Caco-2 (cell line): ENCODE measurements at regions not wholly inside any gene's neighbourhood (a gene's known extent, or its start where the extent isn't known, plus 50 kb on each side); places are given as distances from the start of the nearest gene placed in this dataset.

Experiments used
- BruUV-seq: library from RNA; stranded (reverse); fragments of 400-500 nt; replicated peaks from 2 replicates; lab custom pipeline; 2021; lab: Mats Ljungman, UMichigan
- CTCF ChIA-PET: fragments of 300-600 bp; sonication (Branson Sonifier 250); formaldehyde crosslinking; loops from one replicate; lab custom pipeline; 2022; ENCODE audit warnings: antibody characterized with exemption; lab: Charles Lee
- POLR2A ChIA-PET: fragments of 300-600 bp; sonication (Branson Sonifier 250); formaldehyde crosslinking; loops from one replicate; lab custom pipeline; 2022; ENCODE audit warnings: antibody characterized with exemption; lab: Charles Lee
- DNase-seq, 2 experiments: peaks; one replicate each; pipeline versions ENCODE4 v3.0.0 to v3.0.0-alpha.2; 2020 to 2022
- H3K27me3 ChIP-seq: replicated peaks from 2 replicates; pipeline ENCODE4 v1.6.0; 2011; ENCODE audit warnings: low read length; ENCODE audit not compliant: control insufficient read depth, insufficient read depth
- H3K36me3 ChIP-seq: 2 replicates; pipeline ENCODE4 v1.5.1; 2011; ENCODE audit warnings: low read length; ENCODE audit not compliant: control insufficient read depth, insufficient read depth
- H3K4me1 ChIP-seq: fragments of 250-450 bp; sonication (Bioruptor Pico); 2 replicates; pipeline ENCODE4 v1.5.1; 2020; ENCODE audit warnings: mild to moderate bottlenecking
- H3K4me3 ChIP-seq: 2 replicates; pipeline ENCODE4 v1.5.1; 2011; ENCODE audit warnings: low read depth, mild to moderate bottlenecking, control low read depth, low read length
- H3K9me3 ChIP-seq: fragments of 250-450 bp; sonication (Bioruptor Pico); 2 replicates; pipeline ENCODE4 v1.5.1; 2020; ENCODE audit warnings: mild to moderate bottlenecking, moderate library complexity
- H3K27ac Mint-ChIP-seq: one replicate; pipeline ENCODE4 v1.8.0; 2022; ENCODE audit warnings: mixed read lengths; ENCODE audit not compliant: unreplicated experiment
- H3K27me3 Mint-ChIP-seq: one replicate; pipeline ENCODE4 v1.8.0; 2022; ENCODE audit warnings: mixed read lengths; ENCODE audit not compliant: insufficient read depth, unreplicated experiment
- H3K36me3 Mint-ChIP-seq: one replicate; pipeline ENCODE4 v1.8.0; 2022; ENCODE audit warnings: mild to moderate bottlenecking, mixed read lengths; ENCODE audit not compliant: insufficient read depth, unreplicated experiment
- H3K4me1 Mint-ChIP-seq: one replicate; pipeline ENCODE4 v1.8.0; 2022; ENCODE audit warnings: low read depth, mixed read lengths; ENCODE audit not compliant: unreplicated experiment
- H3K4me3 Mint-ChIP-seq: one replicate; pipeline ENCODE4 v1.8.0; 2022; ENCODE audit warnings: mild to moderate bottlenecking, moderate library complexity, mixed read lengths; ENCODE audit not compliant: unreplicated experiment
- H3K9me3 Mint-ChIP-seq: one replicate; pipeline ENCODE4 v1.8.0; 2022; ENCODE audit warnings: mixed read lengths; ENCODE audit not compliant: unreplicated experiment
- intact Hi-C: fragments of 100-400 bp; cut with micrococcal nuclease; formaldehyde crosslinking; loops from one replicate; pipeline ENCODE4 v1.10.0; 2022; ENCODE audit not compliant: unreplicated experiment
- TF ChIP-seq, protein P1 (sequence below), 2 experiments: fragments of 200-600 bp in 1 of 2; IDR thresholded peaks; 1 replicate in 1 of 2; 2 replicates in 1 of 2; pipeline versions ENCODE4 v1.5.1 to v1.8.0; 2011 to 2022; ENCODE audit warnings: antibody characterized with exemption in 1 of 2, control low read depth in 1 of 2, inconsistent platforms in 1 of 2, low read depth in 1 of 2, low read length in 1 of 2, mild to moderate bottlenecking in 1 of 2, moderate library complexity in 1 of 2; ENCODE audit not compliant: insufficient read depth in 1 of 2, severe bottlenecking in 1 of 2, unreplicated experiment in 1 of 2

DNA sequence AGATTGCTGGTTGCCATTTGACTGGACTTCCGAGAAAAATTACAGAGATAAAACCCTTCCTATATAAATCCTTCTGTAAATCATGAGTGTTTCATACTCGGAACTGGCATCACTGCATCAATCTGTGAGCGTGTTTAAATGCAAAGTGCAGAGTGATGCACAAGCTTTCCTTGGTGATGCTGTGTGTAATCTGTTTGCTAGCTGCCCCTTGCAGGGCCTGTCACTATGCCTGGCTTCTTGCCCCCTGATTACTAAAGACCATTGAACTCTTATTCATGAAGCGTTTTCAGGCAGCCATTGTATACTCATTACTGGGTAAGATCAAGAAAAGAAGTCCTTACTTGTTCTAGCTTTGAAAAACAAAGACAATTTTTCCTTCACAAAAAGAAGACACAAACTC is 266.9 kb upstream of the FANCL start:
- ChIA-PET CTCF (no interaction called here), POLR2A (no interaction called here)
- Mint-ChIP-seq H3K27me3 (peaks cover 12% of the 10 kb centered on the region), H3K36me3 (no peaks in the 10 kb centered on the region), H3K9me3 (no peaks in the 10 kb centered on the region), H3K4me3 (no peak overlapping the region), H3K27ac (no peak overlapping the region), H3K4me1 (no peaks in the 10 kb centered on the region)
- H3K36me3 ChIP-seq = no peaks in the 10 kb centered on the region
- H3K4me1 ChIP-seq = no peaks in the 10 kb centered on the region
- TF ChIP-seq, protein P1, sequence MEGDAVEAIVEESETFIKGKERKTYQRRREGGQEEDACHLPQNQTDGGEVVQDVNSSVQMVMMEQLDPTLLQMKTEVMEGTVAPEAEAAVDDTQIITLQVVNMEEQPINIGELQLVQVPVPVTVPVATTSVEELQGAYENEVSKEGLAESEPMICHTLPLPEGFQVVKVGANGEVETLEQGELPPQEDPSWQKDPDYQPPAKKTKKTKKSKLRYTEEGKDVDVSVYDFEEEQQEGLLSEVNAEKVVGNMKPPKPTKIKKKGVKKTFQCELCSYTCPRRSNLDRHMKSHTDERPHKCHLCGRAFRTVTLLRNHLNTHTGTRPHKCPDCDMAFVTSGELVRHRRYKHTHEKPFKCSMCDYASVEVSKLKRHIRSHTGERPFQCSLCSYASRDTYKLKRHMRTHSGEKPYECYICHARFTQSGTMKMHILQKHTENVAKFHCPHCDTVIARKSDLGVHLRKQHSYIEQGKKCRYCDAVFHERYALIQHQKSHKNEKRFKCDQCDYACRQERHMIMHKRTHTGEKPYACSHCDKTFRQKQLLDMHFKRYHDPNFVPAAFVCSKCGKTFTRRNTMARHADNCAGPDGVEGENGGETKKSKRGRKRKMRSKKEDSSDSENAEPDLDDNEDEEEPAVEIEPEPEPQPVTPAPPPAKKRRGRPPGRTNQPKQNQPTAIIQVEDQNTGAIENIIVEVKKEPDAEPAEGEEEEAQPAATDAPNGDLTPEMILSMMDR (IDR thresholded peaks at IDR 0.05; ENCODE audit: insufficient read depth in 1 of 2, low read depth in 1 of 2, low read length in 1 of 2, severe bottlenecking in 1 of 2, unreplicated experiment in 1 of 2) = no peak
- DNase-seq = no peak
- no peaks in the 10 kb centered on the region for H3K9me3 ChIP-seq
- intact Hi-C loops = no loop called here
- H3K4me3 ChIP-seq = no peak overlapping the region
- no TSS peak for BruUV-seq
- H3K27me3 ChIP-seq = no peaks in the 10 kb centered on the region

DNA sequence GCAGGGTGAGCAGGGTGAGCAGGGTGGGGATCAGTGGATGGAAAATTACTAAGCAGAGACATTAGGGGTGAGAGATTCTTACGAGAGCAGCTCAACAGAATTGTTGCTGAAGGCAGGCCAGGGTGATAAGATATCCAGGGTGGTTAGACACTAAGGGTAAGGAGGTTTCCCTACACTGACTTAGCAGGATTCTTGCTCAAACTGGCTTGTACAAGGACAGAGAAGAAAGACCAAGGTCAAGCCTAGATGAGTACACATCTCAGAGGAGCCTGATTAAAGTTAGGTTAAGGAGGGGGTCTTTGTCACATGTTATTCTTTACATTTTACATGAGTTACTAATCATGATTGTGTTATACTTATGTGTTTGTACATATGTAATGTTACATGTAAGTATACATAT is 262.8 kb upstream of the FANCL start:
- no peaks in the 10 kb centered on the region for H3K27me3 ChIP-seq
- no peaks in the 10 kb centered on the region for H3K9me3 Mint-ChIP-seq
- no peak for DNase-seq
- intact Hi-C loops = no loop called here
- no peaks in the 10 kb centered on the region for H3K36me3 Mint-ChIP-seq
- TF ChIP-seq, protein P1 (IDR thresholded peaks at IDR 0.05; ENCODE audit: insufficient read depth in 1 of 2, low read depth in 1 of 2, low read length in 1 of 2, severe bottlenecking in 1 of 2, unreplicated experiment in 1 of 2) = no peak
- no peak overlapping the region for H3K4me3 Mint-ChIP-seq
- H3K9me3 ChIP-seq = no peaks in the 10 kb centered on the region
- H3K36me3 ChIP-seq = no peaks in the 10 kb centered on the region
- H3K4me1 Mint-ChIP-seq = no peaks in the 10 kb centered on the region
- peaks cover 10% of the 10 kb centered on the region for H3K27me3 Mint-ChIP-seq
- CTCF ChIA-PET = no interaction called here
- H3K4me1 ChIP-seq = no peaks in the 10 kb centered on the region
- H3K27ac Mint-ChIP-seq = no peak overlapping the region
- POLR2A ChIA-PET = no interaction called here
- H3K4me3 ChIP-seq = no peak overlapping the region
- no TSS peak for BruUV-seq

DNA sequence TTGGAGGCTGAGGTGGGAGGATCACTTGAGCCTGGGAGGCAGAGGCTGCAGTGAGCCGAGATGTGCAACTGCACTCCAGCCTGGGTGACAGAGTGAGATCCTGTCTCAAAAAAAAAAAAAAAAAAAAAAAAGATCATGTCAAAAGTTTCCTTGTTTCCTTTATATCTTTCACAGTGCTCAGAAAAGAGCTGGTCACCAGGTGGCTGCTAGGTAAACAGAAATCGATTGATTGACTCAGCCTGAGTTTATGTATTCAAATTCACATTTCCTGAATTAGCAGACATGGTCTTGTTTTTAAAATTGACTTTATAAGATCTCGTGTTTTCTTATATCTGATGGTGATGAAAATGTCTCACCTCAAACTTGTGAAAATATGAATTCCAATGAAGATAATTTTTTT is 261.8 kb upstream of the FANCL start:
- Mint-ChIP-seq H3K9me3 (no peaks in the 10 kb centered on the region), H3K4me3 (no peak overlapping the region), H3K27ac (no peak overlapping the region), H3K4me1 (no peaks in the 10 kb centered on the region), H3K27me3 (peaks cover 10% of the 10 kb centered on the region), H3K36me3 (no peaks in the 10 kb centered on the region)
- no peak for DNase-seq
- Histone ChIP-seq H3K4me3 (no peak overlapping the region), H3K36me3 (no peaks in the 10 kb centered on the region), H3K4me1 (no peaks in the 10 kb centered on the region), H3K27me3 (no peaks in the 10 kb centered on the region), H3K9me3 (no peaks in the 10 kb centered on the region)
- BruUV-seq = no TSS peak
- POLR2A ChIA-PET = no interaction called here
- CTCF ChIA-PET = no interaction called here
- intact Hi-C loops = no loop called here
- TF ChIP-seq, protein P1 (IDR thresholded peaks at IDR 0.05; ENCODE audit: insufficient read depth in 1 of 2, low read depth in 1 of 2, low read length in 1 of 2, severe bottlenecking in 1 of 2, unreplicated experiment in 1 of 2) = no peak
